MM.1S (cell line): ENCODE measurements at regions not wholly inside any gene's neighbourhood (a gene's known extent, or its start where the extent isn't known, plus 50 kb on each side); places are given as distances from the start of the nearest gene placed in this dataset.
A peak's percentile ranks its signal among the peaks of the same experiment; 100 is the strongest.

Experiments
- DNase-seq: peaks from one replicate; pipeline ENCODE4 v3.0.0-alpha.2; 2015
- H2AFZ ChIP-seq: fragments of 300-600 bp; sonication (generic); 2 replicates; pipeline ENCODE4 v1.6.0; 2016; ENCODE audit warnings: antibody characterized with exemption, low read length
- H3F3A ChIP-seq: fragments of 300-600 bp; sonication (generic); 2 replicates; pipeline ENCODE4 v1.6.1; 2016; ENCODE audit warnings: mild to moderate bottlenecking, antibody characterized with exemption, low read length, moderate library complexity, mixed read lengths; ENCODE audit not compliant: insufficient read depth
- H3K27ac ChIP-seq: fragments of 300-600 bp; sonication (generic); 2 replicates; pipeline ENCODE4 v1.5.1; 2016; ENCODE audit warnings: mild to moderate bottlenecking, low read length
- H3K27me3 ChIP-seq: fragments of 300-600 bp; sonication (generic); replicated peaks from 2 replicates; pipeline ENCODE4 v1.6.0; 2016; ENCODE audit warnings: low read length; ENCODE audit not compliant: insufficient read depth
- H3K36me3 ChIP-seq: fragments of 300-600 bp; sonication (generic); replicated peaks from 2 replicates; pipeline ENCODE4 v1.6.1; 2016; ENCODE audit warnings: mild to moderate bottlenecking, low read length, mixed read lengths; ENCODE audit not compliant: insufficient read depth
- H3K4me1 ChIP-seq: fragments of 300-600 bp; sonication (generic); 2 replicates; pipeline ENCODE4 v1.6.1; 2016; ENCODE audit warnings: low read length, mixed read lengths
- H3K4me2 ChIP-seq: fragments of 300-600 bp; sonication (generic); 2 replicates; pipeline ENCODE4 v1.6.0; 2016; ENCODE audit warnings: low read depth, low read length
- H3K4me3 ChIP-seq: fragments of 300-600 bp; sonication (generic); 2 replicates; pipeline ENCODE4 v1.5.1; 2016; ENCODE audit warnings: low read length, mixed read lengths
- H3K79me2 ChIP-seq: fragments of 300-600 bp; sonication (generic); 2 replicates; pipeline ENCODE4 v1.6.1; 2016; ENCODE audit warnings: mixed run types, low read length, mixed read lengths
- H3K9ac ChIP-seq: fragments of 300-600 bp; sonication (generic); 2 replicates; pipeline ENCODE4 v1.6.1; 2016; ENCODE audit warnings: low read length, mixed read lengths
- H3K9me2 ChIP-seq: fragments of 300-600 bp; sonication (generic); replicated peaks from 2 replicates; pipeline ENCODE4 v1.6.1; 2016; ENCODE audit warnings: mild to moderate bottlenecking, low read length, mixed read lengths; ENCODE audit not compliant: insufficient read depth
- H3K9me3 ChIP-seq: fragments of 300-600 bp; sonication (generic); replicated peaks from 2 replicates; pipeline ENCODE4 v1.6.1; 2016; ENCODE audit warnings: mild to moderate bottlenecking, low read length, mixed read lengths; ENCODE audit not compliant: insufficient read depth
- H4K20me1 ChIP-seq: fragments of 300-600 bp; sonication (generic); 2 replicates; pipeline ENCODE4 v1.6.1; 2016; ENCODE audit warnings: mild to moderate bottlenecking, low read length, moderate library complexity, mixed read lengths; ENCODE audit not compliant: insufficient read depth
- CTCF ChIP-seq: fragments of 300-600 bp; sonication (generic); IDR thresholded peaks from 2 replicates; pipeline ENCODE4 v1.5.1; 2016; ENCODE audit warnings: antibody characterized with exemption, low read length, mixed read lengths
- EZH2 ChIP-seq: fragments of 300-600 bp; sonication (generic); optimal IDR thresholded peaks from 2 replicates; pipeline ENCODE3; 2017; ENCODE audit warnings: low read depth, mild to moderate bottlenecking, antibody characterized with exemption, low read length, mixed read lengths
- EZH2phosphoT487 ChIP-seq: fragments of 300-600 bp; sonication (generic); IDR thresholded peaks from 2 replicates; pipeline ENCODE4 v1.6.1; 2018; ENCODE audit warnings: antibody characterized with exemption, low read length

GRCh38 chr13:53499576-53500133 lies 471.0 kb downstream of the OLFM4 start:
- no peaks in the 10 kb centered on the region for H3K9me3 ChIP-seq
- no peak overlapping the region for H3K4me2 ChIP-seq
- no peak overlapping the region for H2AFZ ChIP-seq
- no peaks in the 10 kb centered on the region for H3F3A ChIP-seq
- DNase-seq, result no peak
- H4K20me1 ChIP-seq, result no peaks in the 10 kb centered on the region
- no peaks in the 10 kb centered on the region for H3K79me2 ChIP-seq
- no peak overlapping the region for H3K27ac ChIP-seq
- H3K4me1 ChIP-seq, result no peaks in the 10 kb centered on the region
- no peak overlapping the region for H3K9ac ChIP-seq
- no peaks in the 10 kb centered on the region for H3K36me3 ChIP-seq
- TF ChIP-seq EZH2, result no peak
- no peak for TF ChIP-seq EZH2phosphoT487
- TF ChIP-seq CTCF, result no peak
- no peaks in the 10 kb centered on the region for H3K27me3 ChIP-seq
- no peaks in the 10 kb centered on the region for H3K9me2 ChIP-seq
- no peak overlapping the region for H3K4me3 ChIP-seq

GRCh38 chr13:53501387-53501786 lies 472.8 kb downstream of the OLFM4 start:
- no peak for TF ChIP-seq EZH2
- TF ChIP-seq CTCF, result no peak
- no peak for TF ChIP-seq EZH2phosphoT487
- DNase-seq, result peak; percentile 36
- Histone ChIP-seq H3K4me3 (no peak overlapping the region), H2AFZ (no peak overlapping the region), H3K9me2 (no peaks in the 10 kb centered on the region), H3K79me2 (no peaks in the 10 kb centered on the region), H3K9ac (no peak overlapping the region), H3K4me2 (no peak overlapping the region), H3K27ac (no peak overlapping the region), H3K9me3 (no peaks in the 10 kb centered on the region), H3K4me1 (no peaks in the 10 kb centered on the region), H3K27me3 (no peaks in the 10 kb centered on the region), H3F3A (no peaks in the 10 kb centered on the region), H4K20me1 (no peaks in the 10 kb centered on the region), H3K36me3 (no peaks in the 10 kb centered on the region)

GRCh38 chr13:53507741-53508140 lies 479.1 kb downstream of the OLFM4 start:
- H3F3A ChIP-seq, result no peaks in the 10 kb centered on the region
- no peaks in the 10 kb centered on the region for H3K9me2 ChIP-seq
- no peaks in the 10 kb centered on the region for H3K9me3 ChIP-seq
- no peaks in the 10 kb centered on the region for H3K27me3 ChIP-seq
- no peak overlapping the region for H3K27ac ChIP-seq
- H3K4me1 ChIP-seq, result no peaks in the 10 kb centered on the region
- H2AFZ ChIP-seq, result no peak overlapping the region
- no peak for DNase-seq
- H3K9ac ChIP-seq, result no peak overlapping the region
- H3K4me3 ChIP-seq, result no peak overlapping the region
- TF ChIP-seq EZH2 (no peak), CTCF (no peak), EZH2phosphoT487 (no peak)
- no peak overlapping the region for H3K4me2 ChIP-seq
- no peaks in the 10 kb centered on the region for H3K79me2 ChIP-seq
- H3K36me3 ChIP-seq, result no peaks in the 10 kb centered on the region
- no peaks in the 10 kb centered on the region for H4K20me1 ChIP-seq
